HepG2 (cell line): ENCODE measurements at regions not wholly inside any gene's neighbourhood (a gene's known extent, or its start where the extent isn't known, plus 50 kb on each side); places are given as distances from the start of the nearest gene placed in this dataset.

ENCODE experiments used
- ZFP62 ChIP-seq: sonication (generic); formaldehyde crosslinking; IDR thresholded peaks from 2 replicates; pipeline ENCODE4 v1.4.0; 2020; ENCODE audit warnings: missing genetic modification reagents
- TF ChIP-seq, protein P1 (sequence below): sonication (generic); formaldehyde crosslinking; IDR thresholded peaks from 2 replicates; pipeline ENCODE4 v1.5.1; 2020; ENCODE audit warnings: missing genetic modification reagents, mild to moderate bottlenecking, borderline replicate concordance
- TF ChIP-seq, protein P2 (sequence below): sonication (generic); formaldehyde crosslinking; IDR thresholded peaks from one replicate; pipeline ENCODE4 v1.5.1; 2020; ENCODE audit warnings: mild to moderate bottlenecking, missing genetic modification reagents; ENCODE audit errors: not compliant biosample characterization

DNA sequence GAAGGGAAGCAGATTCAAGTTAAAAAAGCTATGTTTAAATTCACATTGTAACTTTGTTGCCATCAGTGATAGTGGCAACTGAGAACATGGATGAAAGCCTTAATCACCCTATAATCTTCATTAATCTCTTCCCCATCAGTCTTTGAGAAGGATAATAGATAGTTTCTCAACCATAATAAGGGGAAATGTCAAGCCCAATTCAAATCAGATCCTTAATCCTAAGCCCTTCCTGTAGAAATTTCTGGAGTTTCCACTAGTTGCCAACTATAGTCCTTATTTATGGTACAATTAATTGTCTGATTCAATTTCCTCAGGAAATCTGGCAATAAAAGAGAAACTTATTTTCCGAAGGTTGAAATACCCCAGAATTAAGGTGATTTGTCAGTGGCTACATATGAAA lies 431.8 kb downstream of the ZWINT start (continued):
- TF ChIP-seq, protein P1, sequence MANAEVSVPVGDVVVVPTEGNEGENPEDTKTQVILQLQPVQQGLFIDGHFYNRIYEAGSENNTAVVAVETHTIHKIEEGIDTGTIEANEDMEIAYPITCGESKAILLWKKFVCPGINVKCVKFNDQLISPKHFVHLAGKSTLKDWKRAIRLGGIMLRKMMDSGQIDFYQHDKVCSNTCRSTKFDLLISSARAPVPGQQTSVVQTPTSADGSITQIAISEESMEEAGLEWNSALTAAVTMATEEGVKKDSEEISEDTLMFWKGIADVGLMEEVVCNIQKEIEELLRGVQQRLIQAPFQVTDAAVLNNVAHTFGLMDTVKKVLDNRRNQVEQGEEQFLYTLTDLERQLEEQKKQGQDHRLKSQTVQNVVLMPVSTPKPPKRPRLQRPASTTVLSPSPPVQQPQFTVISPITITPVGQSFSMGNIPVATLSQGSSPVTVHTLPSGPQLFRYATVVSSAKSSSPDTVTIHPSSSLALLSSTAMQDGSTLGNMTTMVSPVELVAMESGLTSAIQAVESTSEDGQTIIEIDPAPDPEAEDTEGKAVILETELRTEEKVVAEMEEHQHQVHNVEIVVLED (CRISPR knock-in tag), result no peak
- TF ChIP-seq ZFP62 (CRISPR knock-in tag), result no peak
- TF ChIP-seq, protein P2, sequence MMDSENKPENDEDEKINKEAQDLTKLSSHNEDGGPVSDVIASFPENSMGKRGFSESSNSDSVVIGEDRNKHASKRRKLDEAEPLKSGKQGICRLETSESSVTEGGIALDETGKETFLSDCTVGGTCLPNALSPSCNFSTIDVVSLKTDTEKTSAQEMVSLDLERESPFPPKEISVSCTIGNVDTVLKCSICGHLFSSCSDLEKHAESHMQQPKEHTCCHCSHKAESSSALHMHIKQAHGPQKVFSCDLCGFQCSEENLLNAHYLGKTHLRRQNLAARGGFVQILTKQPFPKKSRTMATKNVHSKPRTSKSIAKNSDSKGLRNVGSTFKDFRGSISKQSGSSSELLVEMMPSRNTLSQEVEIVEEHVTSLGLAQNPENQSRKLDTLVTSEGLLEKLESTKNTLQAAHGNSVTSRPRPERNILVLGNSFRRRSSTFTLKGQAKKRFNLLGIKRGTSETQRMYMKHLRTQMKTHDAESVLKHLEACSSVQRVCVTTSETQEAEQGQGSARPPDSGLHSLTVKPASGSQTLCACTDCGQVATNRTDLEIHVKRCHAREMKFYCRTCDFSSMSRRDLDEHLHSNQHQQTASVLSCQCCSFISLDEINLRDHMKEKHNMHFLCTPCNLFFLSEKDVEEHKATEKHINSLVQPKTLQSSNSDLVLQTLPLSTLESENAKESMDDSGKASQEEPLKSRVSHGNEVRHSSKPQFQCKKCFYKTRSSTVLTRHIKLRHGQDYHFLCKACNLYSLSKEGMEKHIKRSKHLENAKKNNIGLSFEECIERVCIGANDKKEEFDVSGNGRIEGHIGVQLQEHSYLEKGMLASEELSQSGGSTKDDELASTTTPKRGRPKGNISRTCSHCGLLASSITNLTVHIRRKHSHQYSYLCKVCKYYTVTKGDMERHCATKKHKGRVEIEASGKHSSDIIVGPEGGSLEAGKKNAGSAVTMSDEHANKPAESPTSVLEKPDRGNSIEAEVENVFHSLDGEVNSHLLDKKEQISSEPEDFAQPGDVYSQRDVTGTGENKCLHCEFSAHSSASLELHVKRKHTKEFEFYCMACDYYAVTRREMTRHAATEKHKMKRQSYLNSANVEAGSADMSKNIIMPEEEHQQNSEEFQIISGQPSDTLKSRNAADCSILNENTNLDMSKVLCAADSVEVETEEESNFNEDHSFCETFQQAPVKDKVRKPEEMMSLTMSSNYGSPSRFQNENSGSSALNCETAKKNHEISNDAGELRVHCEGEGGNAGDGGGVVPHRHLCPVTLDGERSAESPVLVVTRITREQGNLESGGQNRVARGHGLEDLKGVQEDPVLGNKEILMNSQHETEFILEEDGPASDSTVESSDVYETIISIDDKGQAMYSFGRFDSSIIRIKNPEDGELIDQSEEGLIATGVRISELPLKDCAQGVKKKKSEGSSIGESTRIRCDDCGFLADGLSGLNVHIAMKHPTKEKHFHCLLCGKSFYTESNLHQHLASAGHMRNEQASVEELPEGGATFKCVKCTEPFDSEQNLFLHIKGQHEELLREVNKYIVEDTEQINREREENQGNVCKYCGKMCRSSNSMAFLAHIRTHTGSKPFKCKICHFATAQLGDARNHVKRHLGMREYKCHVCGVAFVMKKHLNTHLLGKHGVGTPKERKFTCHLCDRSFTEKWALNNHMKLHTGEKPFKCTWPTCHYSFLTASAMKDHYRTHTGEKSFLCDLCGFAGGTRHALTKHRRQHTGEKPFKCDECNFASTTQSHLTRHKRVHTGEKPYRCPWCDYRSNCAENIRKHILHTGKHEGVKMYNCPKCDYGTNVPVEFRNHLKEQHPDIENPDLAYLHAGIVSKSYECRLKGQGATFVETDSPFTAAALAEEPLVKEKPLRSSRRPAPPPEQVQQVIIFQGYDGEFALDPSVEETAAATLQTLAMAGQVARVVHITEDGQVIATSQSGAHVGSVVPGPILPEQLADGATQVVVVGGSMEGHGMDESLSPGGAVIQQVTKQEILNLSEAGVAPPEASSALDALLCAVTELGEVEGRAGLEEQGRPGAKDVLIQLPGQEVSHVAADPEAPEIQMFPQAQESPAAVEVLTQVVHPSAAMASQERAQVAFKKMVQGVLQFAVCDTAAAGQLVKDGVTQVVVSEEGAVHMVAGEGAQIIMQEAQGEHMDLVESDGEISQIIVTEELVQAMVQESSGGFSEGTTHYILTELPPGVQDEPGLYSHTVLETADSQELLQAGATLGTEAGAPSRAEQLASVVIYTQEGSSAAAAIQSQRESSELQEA (CRISPR knock-in tag), result no peak
- TF ChIP-seq, all 625 proteins: peak for 0
